ENCODE measurements at regions not wholly inside any gene's neighbourhood (a gene's known extent, or its start where the extent isn't known, plus 50 kb on each side); places are given as distances from the start of the nearest gene placed in this dataset.
"Not testable (repeated sequence)": the region's sequence is repeated elsewhere in the genome, so short reads cannot be mapped to it uniquely, and the experiment has no call there.

- no peak for DNase-seq (ENCODE audit: low spot score)
Observed at GRCh38 chr9:29394855-29395254, 1821.6 kb upstream of the C9orf72 start.

GRCh38 chr9:29397148-29397547, 1823.9 kb upstream of the C9orf72 start:
- no peak for DNase-seq (ENCODE audit: low spot score)

GRCh38 chr9:29416204-29416603, 1842.9 kb upstream of the C9orf72 start:
- no peak for DNase-seq (ENCODE audit: low spot score)

- DNase-seq (ENCODE audit: low spot score) = no peak
Observed at GRCh38 chr9:29422438-29422837, 1849.2 kb upstream of the C9orf72 start.

GRCh38 chr9:29432191-29432590, 1858.9 kb upstream of the C9orf72 start:
- DNase-seq (ENCODE audit: low spot score) = no peak

GRCh38 chr9:29432656-29433055, 1859.4 kb upstream of the C9orf72 start:
- not testable (repeated sequence) for DNase-seq (ENCODE audit: low spot score)

- no peak for DNase-seq (ENCODE audit: low spot score)
Observed at GRCh38 chr9:29435368-29435767, 1862.1 kb upstream of the C9orf72 start.

- DNase-seq (ENCODE audit: low spot score) = no peak
Observed at GRCh38 chr9:29437526-29437925, 1864.2 kb upstream of the C9orf72 start.

- no peak for DNase-seq (ENCODE audit: low spot score)
Observed at GRCh38 chr9:29439961-29440360, 1866.7 kb upstream of the C9orf72 start.

GRCh38 chr9:29440449-29440848, 1867.2 kb upstream of the C9orf72 start:
- no peak for DNase-seq (ENCODE audit: low spot score)

GRCh38 chr9:29445751-29446150, 1872.5 kb upstream of the C9orf72 start:
- DNase-seq (ENCODE audit: low spot score) = no peak

GRCh38 chr9:29449306-29449705, 1876.0 kb upstream of the C9orf72 start:
- no peak for DNase-seq (ENCODE audit: low spot score)

GRCh38 chr9:29450343-29450875, 1877.1 kb upstream of the C9orf72 start:
- not testable (repeated sequence) for DNase-seq (ENCODE audit: low spot score)

- no peak for DNase-seq (ENCODE audit: low spot score)
Observed at GRCh38 chr9:29456940-29457339, 1883.7 kb upstream of the C9orf72 start.

GRCh38 chr9:29475471-29475870, 1902.2 kb upstream of the C9orf72 start:
- DNase-seq (ENCODE audit: low spot score) = no peak

- DNase-seq (ENCODE audit: low spot score) = no peak
Observed at GRCh38 chr9:29511680-29512079, 1938.4 kb upstream of the C9orf72 start.

GRCh38 chr9:29514336-29514735, 1941.1 kb upstream of the C9orf72 start:
- DNase-seq (ENCODE audit: low spot score) = no peak

GRCh38 chr9:29514862-29515261, 1941.6 kb upstream of the C9orf72 start:
- no peak for DNase-seq (ENCODE audit: low spot score)

- no peak for DNase-seq (ENCODE audit: low spot score)
Observed at GRCh38 chr9:29548436-29548835, 1975.2 kb upstream of the C9orf72 start.

GRCh38 chr9:29555502-29555901, 1982.2 kb upstream of the C9orf72 start:
- no peak for DNase-seq (ENCODE audit: low spot score)

GRCh38 chr9:29556317-29556716, 1983.0 kb upstream of the C9orf72 start:
- DNase-seq (ENCODE audit: low spot score) = no peak

GRCh38 chr9:29556746-29557145, 1983.5 kb upstream of the C9orf72 start:
- DNase-seq (ENCODE audit: low spot score) = no peak

GRCh38 chr9:29564564-29564963, 1991.3 kb upstream of the C9orf72 start:
- no peak for DNase-seq (ENCODE audit: low spot score)

GRCh38 chr9:29575219-29575618, 2001.9 kb upstream of the C9orf72 start:
- no peak for DNase-seq (ENCODE audit: low spot score)

GRCh38 chr9:29588361-29588760, 2015.1 kb upstream of the C9orf72 start:
- no peak for DNase-seq (ENCODE audit: low spot score)

Data from AG08395 (cell line).